ENCODE measurements at regions not wholly inside any gene's neighbourhood (a gene's known extent, or its start where the extent isn't known, plus 50 kb on each side); places are given as distances from the start of the nearest gene placed in this dataset.
"Not testable (repeated sequence)": the region's sequence is repeated elsewhere in the genome, so short reads cannot be mapped to it uniquely, and the experiment has no call there.

GRCh38 chr2:21372654-21373053 lies 248.9 kb downstream of the TDRD15 start:
- Histone ChIP-seq H3K36me3 (ENCODE audit: control insufficient read depth in 5 of 5, insufficient read depth in 5 of 5, low read length in 5 of 5) (no peaks in the 10 kb centered on the region), H3K4me1 (ENCODE audit: control insufficient read depth in 5 of 5, insufficient read depth in 5 of 5, low read length in 5 of 5) (no peaks in the 10 kb centered on the region), H3K27me3 (ENCODE audit: control insufficient read depth in 5 of 5, insufficient read depth in 4 of 5, low read length in 5 of 5) (no peaks in the 10 kb centered on the region), H3K9me3 (ENCODE audit: control insufficient read depth in 5 of 5, low read length in 5 of 5) (no peaks in the 10 kb centered on the region), H3K27ac (ENCODE audit: low read depth, low read length) (no peak overlapping the region), H3K4me3 (ENCODE audit: low read depth in 1 of 5, low read length in 5 of 5) (no peak overlapping the region), H3K9ac (ENCODE audit: low read length in 5 of 5) (no peak overlapping the region)

GRCh38 chr2:21376864-21377263 lies 253.1 kb downstream of the TDRD15 start:
- no peaks in the 10 kb centered on the region for H3K27me3 ChIP-seq (ENCODE audit: control insufficient read depth in 5 of 5, insufficient read depth in 4 of 5, low read length in 5 of 5)
- no peaks in the 10 kb centered on the region for H3K36me3 ChIP-seq (ENCODE audit: control insufficient read depth in 5 of 5, insufficient read depth in 5 of 5, low read length in 5 of 5)
- H3K4me3 ChIP-seq (ENCODE audit: low read depth in 1 of 5, low read length in 5 of 5), result no peak overlapping the region
- H3K9ac ChIP-seq (ENCODE audit: low read length in 5 of 5), result no peak overlapping the region
- no peak overlapping the region for H3K27ac ChIP-seq (ENCODE audit: low read depth, low read length)
- no peaks in the 10 kb centered on the region for H3K4me1 ChIP-seq (ENCODE audit: control insufficient read depth in 5 of 5, insufficient read depth in 5 of 5, low read length in 5 of 5)
- no peaks in the 10 kb centered on the region for H3K9me3 ChIP-seq (ENCODE audit: control insufficient read depth in 5 of 5, low read length in 5 of 5)

- no peak overlapping the region for H3K27ac ChIP-seq (ENCODE audit: low read depth, low read length)
- no peak overlapping the region for H3K9ac ChIP-seq (ENCODE audit: low read length in 5 of 5)
- H3K4me1 ChIP-seq (ENCODE audit: control insufficient read depth in 5 of 5, insufficient read depth in 5 of 5, low read length in 5 of 5), result no peaks in the 10 kb centered on the region
- H3K36me3 ChIP-seq (ENCODE audit: control insufficient read depth in 5 of 5, insufficient read depth in 5 of 5, low read length in 5 of 5), result no peaks in the 10 kb centered on the region
- no peaks in the 10 kb centered on the region for H3K27me3 ChIP-seq (ENCODE audit: control insufficient read depth in 5 of 5, insufficient read depth in 4 of 5, low read length in 5 of 5)
- H3K9me3 ChIP-seq (ENCODE audit: control insufficient read depth in 5 of 5, low read length in 5 of 5), result no peaks in the 10 kb centered on the region
- no peak overlapping the region for H3K4me3 ChIP-seq (ENCODE audit: low read depth in 1 of 5, low read length in 5 of 5)
These were observed 255.4 kb downstream of the TDRD15 start for GRCh38 chr2:21379140-21379539.

- not testable (repeated sequence) for H3K4me3 ChIP-seq (ENCODE audit: low read depth in 1 of 5, low read length in 5 of 5); H3K9ac ChIP-seq (ENCODE audit: low read length in 5 of 5); H3K36me3 ChIP-seq (ENCODE audit: control insufficient read depth in 5 of 5, insufficient read depth in 5 of 5, low read length in 5 of 5); H3K27me3 ChIP-seq (ENCODE audit: control insufficient read depth in 5 of 5, insufficient read depth in 4 of 5, low read length in 5 of 5); H3K9me3 ChIP-seq (ENCODE audit: control insufficient read depth in 5 of 5, low read length in 5 of 5); H3K4me1 ChIP-seq (ENCODE audit: control insufficient read depth in 5 of 5, insufficient read depth in 5 of 5, low read length in 5 of 5); H3K27ac ChIP-seq (ENCODE audit: low read depth, low read length)
These were observed 255.9 kb downstream of the TDRD15 start for GRCh38 chr2:21379668-21380067.

GRCh38 chr2:21381421-21381820 lies 257.7 kb downstream of the TDRD15 start:
- Histone ChIP-seq H3K4me1 (ENCODE audit: control insufficient read depth in 5 of 5, insufficient read depth in 5 of 5, low read length in 5 of 5) (no peaks in the 10 kb centered on the region), H3K27ac (ENCODE audit: low read depth, low read length) (no peak overlapping the region), H3K4me3 (ENCODE audit: low read depth in 1 of 5, low read length in 5 of 5) (no peak overlapping the region), H3K9me3 (ENCODE audit: control insufficient read depth in 5 of 5, low read length in 5 of 5) (no peaks in the 10 kb centered on the region), H3K9ac (ENCODE audit: low read length in 5 of 5) (no peak overlapping the region), H3K27me3 (ENCODE audit: control insufficient read depth in 5 of 5, insufficient read depth in 4 of 5, low read length in 5 of 5) (no peaks in the 10 kb centered on the region), H3K36me3 (ENCODE audit: control insufficient read depth in 5 of 5, insufficient read depth in 5 of 5, low read length in 5 of 5) (no peaks in the 10 kb centered on the region)

- H3K27me3 ChIP-seq (ENCODE audit: control insufficient read depth in 5 of 5, insufficient read depth in 4 of 5, low read length in 5 of 5), result peaks cover 0 to under 1% (median 0%) of the 10 kb centered on the region in 5 donors
- H3K4me3 ChIP-seq (ENCODE audit: low read depth in 1 of 5, low read length in 5 of 5), result no peak overlapping the region
- H3K9ac ChIP-seq (ENCODE audit: low read length in 5 of 5), result no peak overlapping the region
- H3K27ac ChIP-seq (ENCODE audit: low read depth, low read length), result no peak overlapping the region
- no peaks in the 10 kb centered on the region for H3K9me3 ChIP-seq (ENCODE audit: control insufficient read depth in 5 of 5, low read length in 5 of 5)
- H3K4me1 ChIP-seq (ENCODE audit: control insufficient read depth in 5 of 5, insufficient read depth in 5 of 5, low read length in 5 of 5), result no peaks in the 10 kb centered on the region
- H3K36me3 ChIP-seq (ENCODE audit: control insufficient read depth in 5 of 5, insufficient read depth in 5 of 5, low read length in 5 of 5), result no peaks in the 10 kb centered on the region
These were observed 259.1 kb downstream of the TDRD15 start for GRCh38 chr2:21382701-21383520.

- Histone ChIP-seq H3K4me1 (ENCODE audit: control insufficient read depth in 5 of 5, insufficient read depth in 5 of 5, low read length in 5 of 5) (no peaks in the 10 kb centered on the region), H3K9me3 (ENCODE audit: control insufficient read depth in 5 of 5, low read length in 5 of 5) (peaks cover 0 to 4% (median 0%) of the 10 kb centered on the region in 5 donors), H3K4me3 (ENCODE audit: low read depth in 1 of 5, low read length in 5 of 5) (no peak overlapping the region)
These were observed 262.9 kb downstream of the TDRD15 start for GRCh38 chr2:21386666-21387065.

GRCh38 chr2:21392649-21393048 lies 268.9 kb downstream of the TDRD15 start:
- H3K9me3 ChIP-seq (ENCODE audit: control insufficient read depth in 5 of 5, low read length in 5 of 5), result peaks cover 0 to 4% (median 0%) of the 10 kb centered on the region in 5 donors

More at GRCh38 chr2:21386666-21387065, 262.9 kb downstream of the TDRD15 start:
- Histone ChIP-seq H3K27ac (ENCODE audit: low read depth, low read length) (no peak overlapping the region), H3K36me3 (ENCODE audit: control insufficient read depth in 5 of 5, insufficient read depth in 5 of 5, low read length in 5 of 5) (no peaks in the 10 kb centered on the region), H3K27me3 (ENCODE audit: control insufficient read depth in 5 of 5, insufficient read depth in 4 of 5, low read length in 5 of 5) (peaks cover 0 to 10% (median 0%) of the 10 kb centered on the region in 5 donors), H3K9ac (ENCODE audit: low read length in 5 of 5) (no peak overlapping the region)

GRCh38 chr2:21393173-21393572 lies 269.4 kb downstream of the TDRD15 start:
- Histone ChIP-seq H3K27me3 (ENCODE audit: control insufficient read depth in 5 of 5, insufficient read depth in 4 of 5, low read length in 5 of 5) (peaks cover 0 to 13% (median 0%) of the 10 kb centered on the region in 5 donors), H3K27ac (ENCODE audit: low read depth, low read length) (no peak overlapping the region), H3K36me3 (ENCODE audit: control insufficient read depth in 5 of 5, insufficient read depth in 5 of 5, low read length in 5 of 5) (no peaks in the 10 kb centered on the region), H3K9ac (ENCODE audit: low read length in 5 of 5) (no peak overlapping the region), H3K4me3 (ENCODE audit: low read depth in 1 of 5, low read length in 5 of 5) (no peak overlapping the region), H3K9me3 (ENCODE audit: control insufficient read depth in 5 of 5, low read length in 5 of 5) (peaks cover 0 to 4% (median 0%) of the 10 kb centered on the region in 5 donors), H3K4me1 (ENCODE audit: control insufficient read depth in 5 of 5, insufficient read depth in 5 of 5, low read length in 5 of 5) (no peaks in the 10 kb centered on the region)

More at GRCh38 chr2:21392649-21393048, 268.9 kb downstream of the TDRD15 start:
- Histone ChIP-seq H3K27ac (ENCODE audit: low read depth, low read length) (no peak overlapping the region), H3K4me3 (ENCODE audit: low read depth in 1 of 5, low read length in 5 of 5) (no peak overlapping the region), H3K27me3 (ENCODE audit: control insufficient read depth in 5 of 5, insufficient read depth in 4 of 5, low read length in 5 of 5) (peaks cover 0 to 16% (median 0%) of the 10 kb centered on the region in 5 donors), H3K9ac (ENCODE audit: low read length in 5 of 5) (no peak overlapping the region), H3K36me3 (ENCODE audit: control insufficient read depth in 5 of 5, insufficient read depth in 5 of 5, low read length in 5 of 5) (no peaks in the 10 kb centered on the region), H3K4me1 (ENCODE audit: control insufficient read depth in 5 of 5, insufficient read depth in 5 of 5, low read length in 5 of 5) (no peaks in the 10 kb centered on the region)

- Histone ChIP-seq H3K27ac (ENCODE audit: low read depth, low read length) (no peak overlapping the region), H3K9me3 (ENCODE audit: control insufficient read depth in 5 of 5, low read length in 5 of 5) (no peaks in the 10 kb centered on the region), H3K9ac (ENCODE audit: low read length in 5 of 5) (no peak overlapping the region), H3K27me3 (ENCODE audit: control insufficient read depth in 5 of 5, insufficient read depth in 4 of 5, low read length in 5 of 5) (peaks cover 0 to 5% (median 0%) of the 10 kb centered on the region in 5 donors), H3K36me3 (ENCODE audit: control insufficient read depth in 5 of 5, insufficient read depth in 5 of 5, low read length in 5 of 5) (no peaks in the 10 kb centered on the region), H3K4me3 (ENCODE audit: low read depth in 1 of 5, low read length in 5 of 5) (no peak overlapping the region), H3K4me1 (ENCODE audit: control insufficient read depth in 5 of 5, insufficient read depth in 5 of 5, low read length in 5 of 5) (no peaks in the 10 kb centered on the region)
These were observed 271.6 kb downstream of the TDRD15 start for GRCh38 chr2:21395366-21395765.
